Ureter (tissue), 1 donor: ENCODE measurements at regions not wholly inside any gene's neighbourhood (a gene's known extent, or its start where the extent isn't known, plus 50 kb on each side); places are given as distances from the start of the nearest gene placed in this dataset.
"Not testable (repeated sequence)": the region's sequence is repeated elsewhere in the genome, so short reads cannot be mapped to it uniquely, and the experiment has no call there.

Source experiments
- DNase-seq: peaks from one replicate; pipeline ENCODE4 v3.0.0-alpha.2; 2020; ENCODE audit warnings: low spot score
- donor health status: DM: yes; HTN: yes; CAD: no.

DNA sequence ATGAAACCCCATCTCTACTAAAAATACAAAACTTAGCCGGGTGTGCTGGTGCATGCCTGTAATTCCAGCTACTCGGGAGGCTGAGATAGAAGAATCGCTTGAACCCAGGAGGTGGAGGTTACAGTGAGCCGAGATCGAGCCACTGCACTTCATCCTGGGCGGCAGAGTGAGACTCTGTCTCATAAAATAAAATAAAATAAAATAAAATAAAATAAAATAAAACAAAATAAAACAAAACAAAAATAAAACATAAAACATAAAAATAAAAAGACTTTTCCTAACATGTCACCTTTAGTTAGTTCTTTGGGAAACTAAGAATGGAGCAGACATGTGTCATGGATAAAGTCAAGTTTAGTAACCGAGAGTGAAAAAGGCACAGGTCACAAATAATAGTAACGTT is 1007.6 kb upstream of the EDIL3 start:
- not testable (repeated sequence) for DNase-seq

GRCh38 chr5:85395526-85395925 is 1010.8 kb upstream of the EDIL3 start:
- no peak for DNase-seq

DNA sequence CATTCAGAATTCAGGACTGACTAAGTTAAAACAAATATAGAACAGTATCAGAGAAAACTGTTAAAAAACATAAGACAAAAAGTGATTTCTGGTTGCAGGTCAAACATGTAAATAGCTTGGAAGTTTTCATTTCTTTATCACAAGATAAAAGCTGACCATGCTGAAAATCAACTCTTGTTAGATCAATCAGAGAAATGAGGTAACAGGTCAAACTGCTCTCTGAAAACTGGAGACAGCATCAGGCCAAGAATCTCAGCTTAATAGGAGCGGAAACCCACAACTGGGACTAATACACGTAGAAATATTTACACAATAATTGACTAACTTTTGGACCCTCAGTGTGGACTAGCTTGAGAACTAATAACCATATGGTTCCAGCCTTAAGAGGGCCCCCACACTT is 1012.8 kb upstream of the EDIL3 start:
- no peak for DNase-seq

GRCh38 chr5:85428426-85428934 is 1043.8 kb upstream of the EDIL3 start:
- DNase-seq, result no peak

GRCh38 chr5:85431726-85432125 is 1047.0 kb upstream of the EDIL3 start:
- DNase-seq, result not testable (repeated sequence)

GRCh38 chr5:85441156-85441555 is 1056.5 kb upstream of the EDIL3 start:
- no peak for DNase-seq

- DNase-seq, result no peak
These were observed 1057.2 kb upstream of the EDIL3 start for GRCh38 chr5:85441853-85442252.

DNA sequence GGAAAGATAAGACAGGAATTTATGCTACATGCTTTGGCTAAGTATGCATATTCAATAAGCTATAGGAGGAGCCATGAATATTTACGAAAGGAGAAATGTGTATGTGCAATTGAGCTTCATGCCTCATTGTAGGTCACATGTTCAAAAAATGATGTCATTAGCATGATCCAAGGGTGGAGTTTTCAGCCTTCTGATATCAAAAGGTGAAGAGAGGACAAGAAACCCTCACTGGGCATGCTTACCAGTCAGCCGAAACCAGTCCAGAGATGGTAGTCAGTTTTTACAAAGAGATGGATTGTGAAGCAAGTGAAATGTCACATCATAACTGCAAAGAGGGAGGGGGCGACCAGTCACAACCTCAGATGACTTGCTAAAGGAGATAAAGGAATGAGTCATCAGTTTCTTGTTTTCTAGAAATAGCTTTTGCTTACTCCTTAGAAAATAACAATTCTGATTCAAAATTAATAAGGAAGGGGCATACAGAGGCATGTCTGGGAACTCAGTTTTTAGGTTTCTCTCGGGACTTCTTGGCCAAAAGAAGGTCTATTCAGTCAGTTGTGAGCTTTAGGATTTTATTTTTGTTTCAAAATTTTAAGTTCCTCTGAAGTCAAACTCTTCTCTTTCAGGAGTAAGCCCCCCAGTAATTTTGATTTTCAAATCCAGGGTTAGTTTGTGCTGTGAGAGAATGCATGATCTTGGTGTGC is 1067.8 kb upstream of the EDIL3 start:
- DNase-seq, result no peak

GRCh38 chr5:85453026-85453349 is 1068.3 kb upstream of the EDIL3 start:
- DNase-seq, result no peak

DNA sequence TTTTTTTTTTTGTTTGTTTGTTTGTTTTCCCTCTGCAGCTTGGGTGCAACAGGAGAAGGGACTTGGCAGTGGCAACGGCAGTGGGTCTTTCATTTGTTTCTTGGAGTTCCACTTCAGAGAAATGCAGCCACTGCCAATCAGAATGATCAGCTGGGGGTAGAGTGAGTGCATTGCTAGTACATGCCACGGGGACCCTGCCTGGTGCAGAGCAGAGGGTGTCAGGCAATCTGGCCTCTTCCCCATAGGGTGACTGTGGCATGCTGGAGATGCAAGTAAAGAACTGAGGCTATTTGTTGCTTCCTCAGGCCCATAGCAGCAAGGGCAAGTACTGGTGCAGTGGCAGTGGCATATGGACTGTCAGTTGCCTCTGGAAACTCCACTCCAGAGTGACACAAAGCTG is 1073.6 kb upstream of the EDIL3 start:
- DNase-seq, result no peak

GRCh38 chr5:85462957-85463356 is 1078.3 kb upstream of the EDIL3 start:
- no peak for DNase-seq

GRCh38 chr5:85466423-85466822 is 1081.7 kb upstream of the EDIL3 start:
- no peak for DNase-seq

- no peak for DNase-seq
These were observed 1088.1 kb upstream of the EDIL3 start for GRCh38 chr5:85472749-85473148.

DNA sequence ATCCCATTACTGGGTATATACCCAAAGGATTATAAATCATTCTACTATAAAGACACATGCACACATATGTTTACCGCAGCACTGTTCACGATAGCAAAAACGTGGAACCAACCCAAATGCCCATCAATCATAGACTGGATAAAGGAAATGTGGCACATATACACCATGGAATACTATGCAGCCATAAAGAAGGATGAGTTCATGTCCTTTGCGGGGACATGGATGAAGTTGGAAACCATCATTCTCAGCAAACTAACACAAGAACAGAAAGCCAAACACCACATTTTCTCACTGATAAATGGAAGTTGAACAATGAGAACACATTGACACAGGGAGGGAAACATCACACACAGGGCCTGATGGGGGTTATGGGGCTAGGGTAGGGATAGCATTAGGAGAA is 1090.5 kb upstream of the EDIL3 start:
- not testable (repeated sequence) for DNase-seq

DNA sequence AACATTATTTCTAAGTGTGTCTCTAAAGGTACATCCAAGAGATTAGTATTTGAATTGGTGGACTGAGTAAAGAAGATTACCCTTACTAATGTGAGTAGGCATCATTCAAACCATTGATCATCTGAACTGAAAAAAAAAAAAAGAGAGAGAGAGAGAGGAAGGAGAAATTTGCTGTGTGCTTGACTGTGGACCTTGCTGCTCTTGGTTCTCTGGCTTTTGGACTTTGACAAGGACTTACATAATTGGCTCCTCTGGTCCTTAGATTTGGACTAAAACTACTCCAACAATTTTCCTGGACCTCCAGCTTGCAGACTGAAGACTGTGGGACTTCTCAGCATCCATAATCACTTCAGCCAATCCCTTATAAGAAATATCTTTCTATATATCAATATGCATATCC is 1091.9 kb upstream of the EDIL3 start:
- no peak for DNase-seq

GRCh38 chr5:85479849-85480248 is 1095.2 kb upstream of the EDIL3 start:
- DNase-seq, result no peak

DNA sequence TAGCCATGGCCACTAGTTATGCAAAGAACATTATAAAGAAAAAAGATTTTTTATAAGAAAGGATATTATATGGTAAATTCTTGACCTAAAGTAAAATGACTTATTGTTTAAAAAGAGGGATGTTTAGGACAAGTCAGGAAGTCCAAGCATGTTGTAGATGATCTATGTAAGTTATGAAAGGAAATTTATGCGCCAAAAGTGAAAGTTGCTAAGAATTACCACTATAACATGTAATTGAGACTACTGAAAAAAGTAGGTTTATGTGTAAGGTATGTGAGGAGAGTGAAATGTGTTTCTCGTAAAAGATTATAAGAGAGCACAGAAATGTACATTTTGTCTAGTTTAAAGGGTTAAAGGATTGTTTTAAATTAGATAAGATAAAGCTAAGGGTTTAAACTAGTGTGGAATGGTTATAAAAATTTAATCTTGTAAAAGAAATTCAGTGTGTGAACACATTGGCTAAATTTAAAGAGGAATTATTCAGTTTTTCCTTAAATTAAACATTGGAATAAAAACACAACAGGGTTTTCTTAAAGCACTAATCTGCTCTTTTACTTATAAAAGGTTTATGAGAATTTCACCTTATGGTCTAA is 1100.4 kb upstream of the EDIL3 start:
- no peak for DNase-seq

DNA sequence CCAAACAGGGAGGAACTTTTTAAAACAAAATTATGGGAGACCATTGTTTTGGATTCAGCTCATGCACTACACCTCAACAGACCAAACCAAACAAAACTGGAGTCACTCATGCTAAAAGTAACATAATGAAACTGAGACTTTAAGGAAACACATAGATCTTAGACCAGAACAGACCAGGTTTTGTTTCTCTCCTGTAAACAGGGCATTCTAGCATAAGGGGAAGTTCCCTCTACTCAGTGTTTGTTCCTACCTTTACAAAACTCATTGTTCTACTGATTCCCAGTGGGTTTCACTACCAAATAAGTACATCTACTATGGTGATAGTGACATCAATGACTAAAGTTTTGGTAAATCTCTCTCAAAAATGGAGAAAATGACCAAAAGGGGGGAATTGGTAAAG is 1103.6 kb upstream of the EDIL3 start:
- no peak for DNase-seq

DNA sequence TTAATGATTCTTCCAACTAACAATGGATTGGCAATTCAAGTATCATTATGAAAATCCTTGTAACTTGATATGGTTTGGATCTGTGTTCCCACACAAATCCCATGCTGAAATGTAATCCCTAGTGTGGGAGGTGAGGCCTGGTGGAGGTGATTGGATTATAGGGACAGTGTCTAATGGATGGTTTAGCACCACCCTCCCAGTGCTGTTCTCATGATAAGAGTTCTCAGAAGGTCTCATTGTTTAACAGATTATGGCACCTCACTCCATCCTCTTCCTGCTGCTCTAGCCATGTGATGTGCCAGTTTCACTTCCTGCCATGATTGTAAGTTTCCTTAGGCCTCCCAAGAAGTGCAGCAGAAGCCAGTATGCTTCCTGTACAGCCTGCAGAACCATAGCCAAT is 1116.2 kb upstream of the EDIL3 start:
- DNase-seq, result no peak

DNA sequence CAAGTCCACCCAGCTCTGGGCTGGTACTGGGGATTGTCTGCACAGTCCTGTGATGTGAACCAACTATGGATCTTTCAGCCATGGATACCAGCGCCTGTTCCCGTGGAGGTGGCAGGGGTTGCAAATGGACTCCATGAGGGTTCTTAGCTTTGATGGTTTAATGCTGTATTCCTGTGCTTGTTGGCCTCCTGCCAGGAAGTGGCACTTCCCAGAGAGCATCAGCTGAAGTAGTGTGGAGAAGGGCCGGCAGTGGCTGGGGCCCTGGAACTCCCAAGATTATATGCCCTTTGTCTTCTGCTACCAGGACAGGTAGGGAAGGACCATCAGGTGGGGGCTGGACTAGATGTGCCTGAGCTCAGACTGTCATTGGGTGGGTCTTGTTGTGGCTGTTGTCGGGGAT is 1104.8 kb upstream of the COX7C start:
- DNase-seq, result no peak

- no peak for DNase-seq
These were observed 1102.2 kb upstream of the COX7C start for GRCh38 chr5:85515588-85515987.

GRCh38 chr5:85517386-85517785 is 1100.4 kb upstream of the COX7C start:
- no peak for DNase-seq

- DNase-seq, result no peak
These were observed 1084.2 kb upstream of the COX7C start for GRCh38 chr5:85533341-85534047.
